Activated CD8-positive, alpha-beta memory T cell treated with anti-CD3 and anti-CD28 coated beads for 36 hours (primary cell): ENCODE measurements at regions not wholly inside any gene's neighbourhood (a gene's known extent, or its start where the extent isn't known, plus 50 kb on each side); places are given as distances from the start of the nearest gene placed in this dataset.
"Not testable (repeated sequence)": the region's sequence is repeated elsewhere in the genome, so short reads cannot be mapped to it uniquely, and the experiment has no call there.

Source experiments
- CTCF ChIA-PET: fragments of 350-600 bp; sonication (Branson Sonifier 250); formaldehyde crosslinking; loops from one replicate; lab custom pipeline; 2021; ENCODE audit warnings: antibody characterized with exemption; lab: Charles Lee
- POLR2A ChIA-PET: fragments of 350-600 bp; sonication (Branson Sonifier 250); formaldehyde crosslinking; loops from one replicate; lab custom pipeline; 2021; ENCODE audit warnings: antibody characterized with exemption; lab: Charles Lee

DNA sequence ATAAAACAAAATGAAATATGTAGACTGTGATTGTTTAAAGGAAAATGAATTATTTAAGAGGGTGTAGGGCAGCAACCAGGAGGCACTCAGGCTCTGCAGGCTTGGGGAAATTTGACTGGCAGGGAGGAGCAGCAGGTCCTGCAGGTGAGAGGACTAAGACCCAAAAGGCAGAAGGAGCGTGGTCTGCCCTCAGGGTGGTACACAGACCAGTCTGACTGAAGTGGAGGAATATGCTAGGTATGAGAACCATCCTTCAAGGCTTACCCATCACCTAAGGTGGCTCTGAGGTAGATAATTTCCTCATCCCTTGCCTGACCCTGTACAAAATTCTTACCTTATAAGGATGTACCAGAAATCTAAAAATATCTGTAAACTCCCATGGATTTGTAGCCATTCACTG, 261.3 kb upstream of the RASGEF1B start:
- CTCF ChIA-PET = no interaction called here
- POLR2A ChIA-PET = no interaction called here

GRCh38 chr4:81724925-81725329, 253.2 kb upstream of the RASGEF1B start:
- ChIA-PET CTCF (interaction anchor here (0.8 kb wide), 1 partner anchor 260 kb away, joined by 3 read pairs; no protein-coding TSS in a partner anchor), POLR2A (interaction anchor here (0.6 kb wide), 1 partner anchor 71 kb away, joined by 5 read pairs; no protein-coding TSS in a partner anchor)

- ChIA-PET POLR2A (no interaction called here), CTCF (no interaction called here)
These were observed 252.3 kb upstream of the RASGEF1B start for GRCh38 chr4:81723927-81724587.

GRCh38 chr4:81723019-81723884, 251.5 kb upstream of the RASGEF1B start:
- CTCF ChIA-PET = no interaction called here
- POLR2A ChIA-PET = no interaction called here

- CTCF ChIA-PET = no interaction called here
- POLR2A ChIA-PET = no interaction called here
These were observed 250.7 kb upstream of the RASGEF1B start for GRCh38 chr4:81722290-81722851.

DNA sequence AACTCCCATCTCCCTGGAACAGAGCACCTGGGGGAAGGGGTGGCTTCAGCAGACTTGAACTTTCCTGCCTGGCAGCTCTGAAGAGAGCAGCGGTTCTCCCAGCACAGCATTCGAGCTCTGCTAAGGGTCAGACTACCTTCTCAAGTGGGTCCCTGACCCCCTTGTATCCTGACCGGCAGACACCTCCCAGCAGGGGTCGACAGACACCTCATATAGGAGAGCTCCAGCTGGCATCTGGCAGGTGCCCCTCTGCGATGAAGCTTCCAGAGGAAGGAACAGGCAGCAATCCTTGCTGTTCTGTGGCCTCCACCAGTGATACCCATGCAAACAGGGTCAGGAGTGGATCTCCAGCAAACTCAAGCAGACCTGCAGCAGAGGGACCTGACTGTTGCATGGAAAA, 244.1 kb upstream of the RASGEF1B start:
- POLR2A ChIA-PET = no interaction called here
- CTCF ChIA-PET = no interaction called here

DNA sequence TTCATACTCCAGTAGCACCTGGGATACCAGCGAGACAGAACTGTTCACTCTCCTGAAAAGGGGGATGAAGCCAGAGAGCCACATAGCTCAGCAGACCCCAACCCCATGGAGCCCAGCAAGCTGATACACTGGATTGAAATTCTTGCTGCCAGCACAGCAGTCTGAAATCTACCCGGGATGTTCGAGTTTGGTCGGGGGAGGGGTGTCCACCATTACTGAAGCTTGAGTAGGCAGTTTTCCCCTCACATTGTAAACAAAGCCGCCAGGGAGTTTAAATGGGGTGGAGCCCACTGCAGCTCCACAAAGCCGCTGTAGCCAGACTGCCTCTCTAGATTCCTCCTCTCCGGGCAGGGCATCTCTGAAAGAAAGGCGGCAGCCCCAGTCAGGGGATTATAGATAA, 243.7 kb upstream of the RASGEF1B start:
- POLR2A ChIA-PET, CTCF ChIA-PET: not testable (repeated sequence)

GRCh38 chr4:81714291-81714690, 242.6 kb upstream of the RASGEF1B start:
- ChIA-PET CTCF (no interaction called here), POLR2A (no interaction called here)

DNA sequence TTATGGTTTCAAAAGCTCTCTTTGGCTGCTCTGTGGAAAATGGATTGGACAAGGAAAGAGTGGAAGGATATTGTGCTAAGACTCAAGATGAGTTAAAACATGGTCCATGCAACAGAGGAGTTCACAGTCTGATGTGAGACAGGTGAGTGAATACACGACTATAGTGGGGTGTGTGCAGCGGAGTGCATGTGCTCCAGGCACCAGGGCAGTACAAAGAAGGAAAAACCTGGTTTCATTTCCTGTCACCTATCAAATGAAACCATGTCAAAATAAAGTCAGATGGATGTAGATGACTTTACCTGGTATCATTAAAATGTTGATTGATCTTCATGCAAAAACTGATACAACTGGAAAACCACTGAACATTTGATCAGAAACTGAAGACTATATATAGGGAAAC, 241.0 kb upstream of the RASGEF1B start:
- ChIA-PET POLR2A (no interaction called here), CTCF (no interaction called here)

DNA sequence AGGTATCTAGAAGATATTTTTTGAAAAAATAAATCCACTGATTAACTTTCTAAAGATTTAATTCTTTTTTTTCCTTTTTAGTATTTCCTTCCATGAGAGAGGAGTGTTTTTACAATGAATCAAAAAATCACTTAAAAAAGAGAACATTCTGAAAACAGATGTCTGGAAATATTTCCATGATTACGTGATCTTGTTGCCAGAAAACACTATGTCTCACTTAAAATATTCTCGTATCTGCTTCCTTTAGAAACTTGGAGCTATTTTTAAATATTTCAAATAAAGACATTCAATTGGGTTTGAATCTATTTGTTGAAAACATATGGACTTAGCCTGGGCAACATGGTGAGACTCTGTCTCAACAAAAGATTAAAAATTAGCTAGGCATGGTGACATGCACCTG, 232.8 kb upstream of the RASGEF1B start:
- ChIA-PET POLR2A (no interaction called here), CTCF (interaction anchor here (0.8 kb wide), 1 partner anchor 11 kb away, joined by 3 read pairs; no protein-coding TSS in a partner anchor)

DNA sequence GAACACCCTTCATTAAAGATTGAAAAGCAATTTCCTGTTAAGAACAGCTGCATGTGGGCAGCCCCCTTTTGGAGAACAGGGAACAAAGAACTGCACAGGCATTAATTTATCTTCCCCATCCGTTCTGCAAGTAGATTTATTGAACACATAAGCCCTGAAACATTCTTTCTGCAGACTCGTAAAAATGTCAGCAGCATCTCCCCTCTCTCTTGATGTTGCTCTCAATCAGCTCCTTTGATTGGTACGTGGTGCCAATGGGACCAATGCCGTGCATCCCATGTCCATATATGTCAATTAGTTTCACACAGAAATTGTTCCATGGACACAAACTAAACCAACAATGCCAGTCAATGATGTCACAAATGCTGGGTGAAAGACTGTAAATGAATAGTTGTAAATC, 228.5 kb upstream of the RASGEF1B start:
- POLR2A ChIA-PET = no interaction called here
- CTCF ChIA-PET = no interaction called here

- POLR2A ChIA-PET = no interaction called here
- CTCF ChIA-PET = no interaction called here
These were observed 227.0 kb upstream of the RASGEF1B start for GRCh38 chr4:81698538-81699296.

DNA sequence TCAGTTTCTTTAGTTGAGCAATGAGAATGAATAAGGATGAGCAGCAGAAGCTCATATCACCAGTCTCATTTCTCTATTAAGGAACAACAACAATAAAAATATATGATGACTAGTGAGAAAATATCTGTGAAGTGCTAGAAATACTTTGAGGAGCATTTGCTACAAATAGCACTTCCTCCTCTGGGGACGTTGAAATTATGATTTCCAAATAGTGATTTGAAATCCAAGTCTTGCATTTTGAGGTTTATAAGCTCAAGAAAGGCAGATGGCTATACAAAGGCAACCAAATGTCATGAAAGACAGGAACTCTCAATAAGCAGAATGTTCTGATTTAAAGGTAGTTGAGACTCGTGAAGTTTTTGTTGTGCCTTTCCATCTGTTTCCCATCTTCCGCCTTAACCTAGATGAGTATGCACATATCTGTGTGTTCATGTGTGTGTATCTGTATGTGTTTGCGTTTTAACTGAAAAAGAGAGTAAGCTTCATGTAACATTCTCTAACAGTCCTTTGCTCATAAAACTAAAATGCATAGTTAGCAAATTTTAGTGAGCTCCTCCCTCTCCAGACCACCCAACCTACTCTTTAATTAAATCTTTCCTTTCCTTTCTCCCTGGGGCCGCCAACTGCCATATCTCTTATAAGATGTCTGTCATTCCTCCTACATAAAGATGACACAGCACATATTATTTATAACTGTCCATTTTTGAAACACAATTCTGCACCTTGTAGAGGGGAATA, 222.6 kb upstream of the RASGEF1B start:
- CTCF ChIA-PET = interaction anchor here (1.2 kb wide), 1 partner anchor 10 kb away, joined by 3 read pairs; no protein-coding TSS in a partner anchor
- POLR2A ChIA-PET = no interaction called here

DNA sequence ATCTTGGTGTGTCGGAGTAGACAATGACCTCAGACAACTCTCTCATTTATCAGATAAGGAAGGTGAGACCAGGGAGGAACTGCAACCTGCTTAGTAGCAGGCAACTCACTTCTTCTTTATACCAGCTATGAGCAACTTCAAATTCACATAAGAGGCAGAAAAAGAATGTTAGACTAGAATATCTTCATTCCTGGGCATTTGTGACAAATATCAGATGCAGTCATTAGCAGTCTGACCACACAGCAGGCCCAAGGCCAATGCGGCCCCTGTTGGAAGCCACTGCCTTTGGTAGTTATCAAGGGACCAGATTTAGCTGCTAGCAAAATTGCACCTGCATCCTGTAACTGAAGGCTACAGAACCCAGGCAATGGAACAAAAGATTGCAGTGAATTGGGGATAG, 219.2 kb upstream of the RASGEF1B start:
- CTCF ChIA-PET = no interaction called here
- POLR2A ChIA-PET = no interaction called here

GRCh38 chr4:81688085-81688484, 216.4 kb upstream of the RASGEF1B start:
- ChIA-PET POLR2A (interaction anchor here (0.6 to 1.3 kb wide), 2 partner anchors 22 to 189 kb away, joined by 3 read pairs; no protein-coding TSS in a partner anchor), CTCF (no interaction called here)

GRCh38 chr4:81687471-81687870, 215.8 kb upstream of the RASGEF1B start:
- CTCF ChIA-PET = no interaction called here
- POLR2A ChIA-PET = interaction anchor here (1.3 kb wide), 1 partner anchor 21 kb away, joined by 3 read pairs; no protein-coding TSS in a partner anchor

- CTCF ChIA-PET = no interaction called here
- POLR2A ChIA-PET = no interaction called here
These were observed 213.4 kb upstream of the RASGEF1B start for GRCh38 chr4:81685104-81685503.

DNA sequence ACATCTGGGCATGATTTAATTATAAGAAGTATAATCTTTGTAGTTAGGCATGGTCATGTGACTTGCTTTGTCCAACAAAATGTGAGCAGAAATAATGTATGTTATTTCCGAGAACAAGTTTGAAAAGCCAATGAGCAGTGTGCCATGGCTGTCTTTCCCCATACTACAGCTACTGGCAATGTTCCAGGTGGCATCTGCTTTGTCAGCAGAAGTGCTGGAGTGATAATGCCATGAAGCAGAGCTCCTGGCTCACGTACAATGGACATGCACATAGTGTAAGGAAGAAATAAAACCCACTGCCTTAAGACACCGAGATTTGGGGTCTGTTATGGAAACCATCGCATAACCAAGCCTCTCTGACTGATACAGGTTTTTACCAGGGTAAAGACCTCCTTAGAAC, 212.6 kb upstream of the RASGEF1B start:
- CTCF ChIA-PET = no interaction called here

GRCh38 chr4:81682492-81682891, 210.8 kb upstream of the RASGEF1B start:
- POLR2A ChIA-PET = no interaction called here
- CTCF ChIA-PET = no interaction called here

More for the DNA sequence above, 212.6 kb upstream of the RASGEF1B start:
- POLR2A ChIA-PET = no interaction called here
